Thymus (tissue), 11 donors: ENCODE measurements at regions not wholly inside any gene's neighbourhood (a gene's known extent, or its start where the extent isn't known, plus 50 kb on each side); places are given as distances from the start of the nearest gene placed in this dataset.

Experiments used
- DNase-seq, 9 donors: peaks; one replicate each; pipeline ENCODE4 v3.0.0-alpha.2; 2013; ENCODE audit warnings: low spot score in 9 of 9, low read depth in 6 of 9, missing footprints in 1 of 9
- H3K27ac ChIP-seq, 2 donors: one replicate each; pipeline ENCODE4 v1.5.1; 2013; ENCODE audit warnings: control low read depth in 1 of 2, low read depth in 1 of 2, low read length in 1 of 2, mild to moderate bottlenecking in 1 of 2, moderate library complexity in 1 of 2
- H3K27me3 ChIP-seq, 2 donors: one replicate each; pipeline ENCODE4 v1.5.1; 2013; ENCODE audit warnings: low read length in 1 of 2; ENCODE audit not compliant: control insufficient read depth in 2 of 2, insufficient read depth in 1 of 2
- H3K36me3 ChIP-seq, 2 donors: one replicate each; pipeline ENCODE4 v1.5.1; 2013; ENCODE audit warnings: low read length in 1 of 2, mild to moderate bottlenecking in 1 of 2, moderate library complexity in 1 of 2; ENCODE audit not compliant: control insufficient read depth in 2 of 2, insufficient read depth in 2 of 2
- H3K4me1 ChIP-seq, 2 donors: one replicate each; pipeline ENCODE4 v1.5.1; 2013; ENCODE audit warnings: low read length in 2 of 2; ENCODE audit not compliant: control insufficient read depth in 2 of 2, insufficient read depth in 2 of 2
- H3K4me3 ChIP-seq, 2 donors: one replicate each; pipeline ENCODE4 v1.5.1; 2013; ENCODE audit warnings: low read length in 2 of 2, control low read depth in 1 of 2, mild to moderate bottlenecking in 1 of 2
- H3K9me3 ChIP-seq, 2 donors: one replicate each; pipeline ENCODE4 v1.5.1; 2013; ENCODE audit warnings: low read length in 1 of 2, mild to moderate bottlenecking in 1 of 2; ENCODE audit not compliant: control insufficient read depth in 2 of 2, insufficient read depth in 1 of 2
- WGBS: extraction: QIAGEN DNeasy Blood & Tissue Kit; methylation state at CpG from one replicate; pipeline ENCODE4 v1.1.7; 2013; 5-methylcytosine and 5-hydroxymethylcytosine counted together
- donor health status: healthy.

GRCh38 chr20:6898928-6899327 is 131.4 kb downstream of the BMP2 start:
- WGBS = 93% methylated on average over 3 of the region's 3 CpGs

GRCh38 chr20:6906871-6907270 is 139.4 kb downstream of the BMP2 start:
- H3K27ac ChIP-seq = no peak overlapping the region

More at GRCh38 chr20:6898928-6899327, 131.4 kb downstream of the BMP2 start:
- no peak for DNase-seq
- no peaks in the 10 kb centered on the region for H3K36me3 ChIP-seq
- no peaks in the 10 kb centered on the region for H3K27me3 ChIP-seq
- no peaks in the 10 kb centered on the region for H3K4me1 ChIP-seq
- H3K27ac ChIP-seq = no peak overlapping the region
- no peaks in the 10 kb centered on the region for H3K9me3 ChIP-seq
- H3K4me3 ChIP-seq = no peak overlapping the region

GRCh38 chr20:6908673-6909072 is 141.2 kb downstream of the BMP2 start:
- Histone ChIP-seq H3K36me3 (no peaks in the 10 kb centered on the region), H3K27me3 (no peaks in the 10 kb centered on the region), H3K4me1 (no peaks in the 10 kb centered on the region), H3K4me3 (no peak overlapping the region), H3K27ac (no peak overlapping the region), H3K9me3 (no peaks in the 10 kb centered on the region)
- no peak for DNase-seq
- 98% methylated on average over 2 of the region's 2 CpGs for WGBS

More at GRCh38 chr20:6906871-6907270, 139.4 kb downstream of the BMP2 start:
- Histone ChIP-seq H3K36me3 (no peaks in the 10 kb centered on the region), H3K9me3 (no peaks in the 10 kb centered on the region), H3K4me3 (no peak overlapping the region), H3K27me3 (no peaks in the 10 kb centered on the region), H3K4me1 (no peaks in the 10 kb centered on the region)
- WGBS = 92% methylated on average over 2 of the region's 2 CpGs
- no peak for DNase-seq

GRCh38 chr20:6909608-6910007 is 142.1 kb downstream of the BMP2 start:
- Histone ChIP-seq H3K4me3 (no peak overlapping the region), H3K9me3 (no peaks in the 10 kb centered on the region), H3K4me1 (no peaks in the 10 kb centered on the region), H3K27me3 (no peaks in the 10 kb centered on the region), H3K27ac (no peak overlapping the region), H3K36me3 (no peaks in the 10 kb centered on the region)
- DNase-seq = no peak
- 96% methylated on average over 3 of the region's 3 CpGs for WGBS

- no peaks in the 10 kb centered on the region for H3K36me3 ChIP-seq
- H3K4me1 ChIP-seq = no peaks in the 10 kb centered on the region
- H3K27me3 ChIP-seq = no peaks in the 10 kb centered on the region
- DNase-seq = no peak
- no peak overlapping the region for H3K4me3 ChIP-seq
- 96% methylated on average over 4 of the region's 4 CpGs for WGBS
- no peak overlapping the region for H3K27ac ChIP-seq
- no peaks in the 10 kb centered on the region for H3K9me3 ChIP-seq
Measured at GRCh38 chr20:6914986-6915385, 147.5 kb downstream of the BMP2 start.

- no peak for DNase-seq
- H3K36me3 ChIP-seq = no peaks in the 10 kb centered on the region
- H3K4me1 ChIP-seq = no peaks in the 10 kb centered on the region
- H3K9me3 ChIP-seq = no peaks in the 10 kb centered on the region
- H3K27ac ChIP-seq = no peak overlapping the region
- no peak overlapping the region for H3K4me3 ChIP-seq
- H3K27me3 ChIP-seq = no peaks in the 10 kb centered on the region
- WGBS = 92% methylated on average over 1 of the region's 1 CpG
Measured at GRCh38 chr20:6916938-6917337, 149.5 kb downstream of the BMP2 start.

GRCh38 chr20:6919792-6920468 is 152.4 kb downstream of the BMP2 start:
- no peaks in the 10 kb centered on the region for H3K4me1 ChIP-seq
- no peaks in the 10 kb centered on the region for H3K27me3 ChIP-seq
- H3K27ac ChIP-seq = no peak overlapping the region
- H3K36me3 ChIP-seq = no peaks in the 10 kb centered on the region
- H3K4me3 ChIP-seq = no peak overlapping the region
- 91% methylated on average over 6 of the region's 6 CpGs for WGBS
- DNase-seq = no peak
- no peaks in the 10 kb centered on the region for H3K9me3 ChIP-seq

GRCh38 chr20:6920991-6921613 is 153.6 kb downstream of the BMP2 start:
- no peaks in the 10 kb centered on the region for H3K4me1 ChIP-seq
- no peak overlapping the region for H3K4me3 ChIP-seq
- no peak for DNase-seq
- 97% methylated on average over 9 of the region's 9 CpGs for WGBS
- H3K27me3 ChIP-seq = no peaks in the 10 kb centered on the region
- no peak overlapping the region for H3K27ac ChIP-seq
- no peaks in the 10 kb centered on the region for H3K9me3 ChIP-seq
- H3K36me3 ChIP-seq = no peaks in the 10 kb centered on the region

- Histone ChIP-seq H3K4me1 (no peaks in the 10 kb centered on the region), H3K36me3 (no peaks in the 10 kb centered on the region), H3K27ac (no peak overlapping the region), H3K9me3 (no peaks in the 10 kb centered on the region), H3K4me3 (no peak overlapping the region), H3K27me3 (no peaks in the 10 kb centered on the region)
- 96% methylated on average over 1 of the region's 1 CpG for WGBS
- no peak for DNase-seq
Measured at GRCh38 chr20:6921717-6922386, 154.4 kb downstream of the BMP2 start.
